GM18951 (cell line): ENCODE measurements at regions not wholly inside any gene's neighbourhood (a gene's known extent, or its start where the extent isn't known, plus 50 kb on each side); places are given as distances from the start of the nearest gene placed in this dataset.
"Not testable (repeated sequence)": the region's sequence is repeated elsewhere in the genome, so short reads cannot be mapped to it uniquely, and the experiment has no call there.

ENCODE experiments used
- in situ Hi-C: fragments of 300-500 bp; cut with MboI; formaldehyde crosslinking; loops from one replicate; pipeline ENCODE4 v1.12.0; 2022; ENCODE audit warnings: low sequenced_read_pairs, mixed read lengths, inconsistent platforms; ENCODE audit not compliant: unreplicated experiment

DNA sequence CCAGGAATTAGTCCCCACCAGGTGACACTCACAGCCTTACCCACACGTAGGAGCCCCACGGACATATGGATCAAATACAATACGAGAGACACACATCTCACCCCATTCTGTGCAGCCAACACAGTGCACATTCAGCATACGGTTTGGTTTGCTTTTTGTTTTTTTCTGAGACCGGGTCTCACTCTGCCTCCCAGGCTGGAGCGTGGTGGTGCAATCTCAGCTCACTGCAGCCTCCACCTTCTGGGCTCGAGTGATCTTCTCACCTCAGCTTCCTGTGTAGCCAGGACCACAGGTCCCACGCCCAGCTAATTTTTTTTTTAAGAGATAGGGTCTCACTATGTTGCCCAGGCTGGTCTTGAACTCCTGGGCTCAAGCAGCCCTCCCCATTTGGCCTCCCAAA, 102.8 kb downstream of the POTEB start:
- in situ Hi-C loops: loop anchor here (25.0 kb wide), 1 partner anchor 1412 kb away; no protein-coding TSS in a partner anchor

DNA sequence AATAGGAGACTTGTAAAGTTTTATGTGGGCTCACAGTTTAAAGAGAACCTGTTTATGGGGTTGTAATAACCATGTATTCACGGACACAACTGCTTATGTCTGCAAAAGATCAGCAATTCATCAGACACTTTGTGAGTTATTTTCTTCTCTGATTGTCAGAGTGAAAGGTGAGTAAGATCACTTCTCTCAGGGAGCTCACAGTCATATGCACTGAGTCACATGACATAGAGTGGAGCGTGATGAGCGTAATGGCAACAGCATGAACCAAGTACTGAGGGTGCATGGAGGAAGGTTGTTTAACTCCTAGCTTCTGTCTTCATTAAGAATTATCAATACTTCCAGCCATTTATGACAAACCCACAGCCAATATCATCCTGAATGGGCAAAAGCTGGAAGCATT, 111.0 kb downstream of the POTEB start:
- in situ Hi-C loops: loop anchor here (25.0 kb wide), 1 partner anchor 1404 kb away; no protein-coding TSS in a partner anchor

GRCh38 chr15:21763756-21764155, 113.8 kb downstream of the POTEB start:
- in situ Hi-C loops: loop anchor here (25.0 kb wide), 1 partner anchor 1401 kb away; no protein-coding TSS in a partner anchor

GRCh38 chr15:21760250-21761023, 117.1 kb downstream of the POTEB start:
- in situ Hi-C loops: loop anchor here (25.0 kb wide), 1 partner anchor 1398 kb away; no protein-coding TSS in a partner anchor

DNA sequence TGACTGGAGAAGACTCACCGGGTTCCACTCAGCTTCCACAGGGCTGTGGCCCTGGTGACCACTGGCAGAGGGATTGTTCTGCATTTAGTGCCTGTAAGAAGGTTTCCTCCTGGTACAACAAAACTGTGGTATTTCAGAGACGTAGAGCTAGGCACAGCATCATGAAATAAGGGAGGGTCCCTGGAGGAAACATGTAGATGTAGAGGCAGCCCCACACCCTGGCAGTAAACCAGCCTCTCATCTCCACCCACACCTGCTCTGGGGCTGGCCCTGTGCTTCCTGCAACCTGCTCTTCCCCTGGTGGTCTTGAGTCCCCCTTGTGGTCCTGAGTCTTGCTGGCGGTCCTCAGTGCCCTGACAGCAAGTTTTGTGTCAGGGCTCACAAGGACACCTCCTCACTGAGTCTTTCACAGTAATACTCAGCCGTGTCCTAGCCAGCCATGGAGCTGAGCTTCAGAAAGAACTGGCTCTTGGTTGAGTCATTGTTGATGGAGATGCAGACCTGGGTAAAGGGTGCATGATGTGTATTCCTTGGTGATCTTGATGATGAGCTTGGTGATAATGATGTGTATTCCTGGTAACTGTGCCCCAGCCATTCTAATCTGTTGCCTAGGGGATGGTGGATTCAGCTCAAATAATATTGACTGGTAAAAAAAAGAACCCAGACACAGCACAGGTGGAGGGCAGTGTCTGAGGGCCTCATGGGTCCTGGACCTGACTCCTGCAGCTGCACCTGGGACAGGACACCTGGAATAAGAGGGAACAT, 118.0 kb downstream of the POTEB start:
- in situ Hi-C loops: loop anchor here (25.0 kb wide), 1 partner anchor 1397 kb away; no protein-coding TSS in a partner anchor

GRCh38 chr15:21753838-21754237, 123.7 kb downstream of the POTEB start:
- in situ Hi-C loops: loop anchor here (25.0 kb wide), 1 partner anchor 1392 kb away; no protein-coding TSS in a partner anchor

DNA sequence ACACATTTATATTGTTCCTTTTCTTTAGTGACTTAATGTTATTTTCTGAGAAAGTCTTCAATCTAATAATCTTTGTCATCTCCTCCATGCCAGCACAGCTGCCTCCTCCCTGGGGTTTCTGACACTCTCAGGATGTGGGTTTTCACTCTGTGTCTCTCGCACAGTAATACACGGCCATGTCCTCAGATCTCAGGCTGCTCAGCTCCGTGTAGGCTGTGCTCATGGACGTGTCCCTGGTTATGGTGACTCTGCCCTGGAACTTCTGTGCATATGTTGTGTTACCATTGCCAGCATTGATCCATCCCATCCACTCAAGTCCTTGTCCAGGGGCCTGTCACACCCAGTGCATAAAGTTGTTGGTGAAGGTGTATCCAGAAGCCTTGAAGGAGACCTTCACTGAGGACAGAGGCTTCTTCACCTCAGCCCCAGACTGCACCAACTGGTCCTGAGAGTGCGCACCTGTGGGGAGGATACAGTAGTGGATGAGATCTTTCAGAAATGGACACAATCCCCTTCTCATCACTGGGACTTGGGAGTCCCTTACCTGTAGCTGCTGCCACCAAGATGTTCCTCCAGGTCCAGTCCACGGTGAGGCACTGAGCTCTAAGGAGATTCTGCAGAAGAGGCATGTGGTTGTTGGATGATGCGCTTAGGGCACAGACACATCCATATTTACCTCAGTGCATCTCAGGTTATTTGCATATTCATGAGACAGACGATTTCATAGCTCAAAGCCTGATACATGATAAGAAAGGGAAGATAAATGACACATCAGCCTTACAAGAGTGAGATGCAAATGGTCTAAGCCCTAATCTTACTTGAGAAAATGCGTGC, 125.2 kb downstream of the POTEB start:
- in situ Hi-C loops: loop anchor here (25.0 kb wide), 1 partner anchor 1390 kb away; no protein-coding TSS in a partner anchor

DNA sequence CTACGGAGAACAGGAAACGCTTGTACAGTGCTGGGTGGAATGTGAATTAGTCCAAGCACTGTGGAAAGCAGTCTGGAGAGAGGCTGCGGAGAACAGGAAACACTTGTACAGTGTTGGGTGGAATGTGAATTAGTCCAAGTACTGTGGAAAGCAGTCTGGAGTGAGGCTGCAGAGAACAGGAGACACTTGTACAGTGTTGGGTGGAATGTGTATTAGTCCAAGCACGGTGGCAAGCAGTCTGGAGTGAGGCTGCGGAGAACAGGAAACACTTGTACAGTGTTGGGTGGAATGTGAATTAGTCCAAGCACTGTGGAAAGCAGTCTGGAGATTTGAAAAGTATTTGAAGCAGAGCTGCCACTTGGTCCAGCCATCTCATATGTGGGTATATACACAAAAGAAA, 128.4 kb downstream of the POTEB start:
- in situ Hi-C loops: not testable (repeated sequence)

- in situ Hi-C loops: not testable (repeated sequence)
Observed at GRCh38 chr15:21744245-21744915, 133.2 kb downstream of the POTEB start.

- in situ Hi-C loops: not testable (repeated sequence)
Observed at GRCh38 chr15:21742067-21742466, 135.5 kb downstream of the POTEB start.

- in situ Hi-C loops: not testable (repeated sequence)
Observed at GRCh38 chr15:21738003-21738402, 139.5 kb downstream of the POTEB start.

DNA sequence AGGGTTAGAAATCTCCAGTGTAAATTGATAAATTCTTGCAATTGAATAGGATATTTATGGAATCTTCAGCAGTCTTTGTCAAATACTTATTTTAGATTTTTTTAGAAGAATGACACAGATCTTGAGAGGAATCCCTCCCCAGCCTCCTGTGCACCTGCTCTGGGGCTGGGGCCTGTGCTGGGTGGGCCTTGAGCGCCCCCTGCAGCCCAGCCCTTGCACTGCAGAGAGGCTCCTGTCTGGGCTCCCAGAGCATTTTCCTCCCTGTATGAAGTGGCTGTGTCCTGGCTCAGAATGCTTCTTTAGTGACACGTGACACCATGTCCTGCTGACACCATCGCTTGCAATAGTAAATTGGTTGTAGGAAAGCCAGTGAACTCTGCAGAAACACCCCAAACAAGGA, 141.1 kb downstream of the POTEB start:
- in situ Hi-C loops: not testable (repeated sequence)

GRCh38 chr15:21735837-21736236, 141.7 kb downstream of the POTEB start:
- in situ Hi-C loops: not testable (repeated sequence)

DNA sequence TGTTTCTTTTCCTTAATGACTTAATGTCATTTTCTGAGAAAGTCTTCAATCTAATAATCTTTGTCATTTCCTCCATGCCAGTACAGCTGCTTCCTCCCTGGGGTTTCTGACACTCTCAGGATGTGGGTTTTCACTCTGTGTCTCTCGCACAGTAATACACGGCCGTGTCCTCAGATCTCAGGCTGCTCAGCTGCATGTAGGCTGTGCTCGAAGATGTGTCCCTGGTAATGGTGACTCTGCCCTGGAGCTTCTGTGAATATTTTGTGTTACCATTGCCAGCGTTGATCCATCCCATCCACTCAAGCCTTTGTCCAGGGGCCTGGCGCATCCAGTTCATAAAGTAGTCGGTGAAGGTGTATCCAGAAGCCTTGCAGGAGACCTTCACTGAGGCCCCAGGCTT, 142.2 kb downstream of the POTEB start:
- in situ Hi-C loops: not testable (repeated sequence)

GRCh38 chr15:21731496-21731895, 146.0 kb downstream of the POTEB start:
- in situ Hi-C loops: not testable (repeated sequence)

DNA sequence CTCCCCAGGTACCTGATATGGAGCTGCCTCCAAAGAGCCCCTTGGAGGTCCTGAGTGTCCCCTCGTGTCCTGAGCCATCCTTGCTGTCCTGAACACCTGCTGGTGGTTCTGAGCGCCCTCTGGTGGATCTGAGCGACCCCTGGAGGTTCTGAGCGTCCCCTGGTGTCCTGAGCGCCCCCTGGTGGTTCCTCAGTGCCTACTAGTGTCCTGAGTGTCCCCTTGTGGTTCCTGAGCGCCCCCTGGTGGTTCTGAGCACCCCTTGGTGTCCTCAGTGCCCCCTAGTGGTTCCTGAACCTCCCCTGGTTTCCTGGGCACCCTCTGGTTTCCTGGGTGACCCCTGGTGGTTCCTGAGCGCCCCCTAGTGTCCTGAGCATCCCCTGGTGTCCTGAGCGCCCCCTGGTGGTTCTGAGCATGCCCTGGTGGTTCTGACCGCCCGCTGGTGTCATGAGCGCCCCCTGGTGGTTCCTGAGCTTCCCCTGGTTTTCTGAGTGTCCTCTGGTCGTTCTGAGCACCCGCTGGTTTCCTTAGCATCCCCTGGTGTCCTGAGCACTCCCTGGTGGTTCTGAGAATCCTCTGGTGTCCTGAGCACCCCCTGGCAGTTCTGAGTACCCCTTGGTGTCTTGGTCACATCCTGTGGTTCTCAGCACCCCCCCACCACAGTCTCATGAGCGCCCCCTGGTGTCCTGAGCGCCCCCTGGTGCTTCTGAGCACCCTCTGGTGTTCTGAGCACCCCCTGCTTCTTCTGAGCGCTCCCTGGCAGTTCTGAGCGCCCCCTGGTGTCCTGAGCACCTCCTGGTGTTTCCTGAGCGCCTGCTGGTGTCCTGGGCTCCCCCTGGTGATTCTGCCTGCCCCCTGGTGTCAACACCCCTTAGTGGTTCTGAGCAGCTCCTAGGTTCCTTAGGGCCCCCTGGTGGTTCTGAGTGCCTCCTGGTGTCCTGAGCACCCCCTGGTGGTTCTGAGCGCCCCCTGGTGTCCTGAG, 146.8 kb downstream of the POTEB start:
- in situ Hi-C loops: not testable (repeated sequence)

- in situ Hi-C loops: not testable (repeated sequence)
Observed at GRCh38 chr15:21724988-21725387, 152.5 kb downstream of the POTEB start.

- in situ Hi-C loops: not testable (repeated sequence)
Observed at GRCh38 chr15:21721115-21721514, 156.4 kb downstream of the POTEB start.
